A172 (cell line): ENCODE measurements at regions not wholly inside any gene's neighbourhood (a gene's known extent, or its start where the extent isn't known, plus 50 kb on each side); places are given as distances from the start of the nearest gene placed in this dataset.

Source experiments
- DNase-seq: peaks from one replicate; pipeline ENCODE4 v3.0.0-alpha.2; 2015; ENCODE audit warnings: low spot score

DNA sequence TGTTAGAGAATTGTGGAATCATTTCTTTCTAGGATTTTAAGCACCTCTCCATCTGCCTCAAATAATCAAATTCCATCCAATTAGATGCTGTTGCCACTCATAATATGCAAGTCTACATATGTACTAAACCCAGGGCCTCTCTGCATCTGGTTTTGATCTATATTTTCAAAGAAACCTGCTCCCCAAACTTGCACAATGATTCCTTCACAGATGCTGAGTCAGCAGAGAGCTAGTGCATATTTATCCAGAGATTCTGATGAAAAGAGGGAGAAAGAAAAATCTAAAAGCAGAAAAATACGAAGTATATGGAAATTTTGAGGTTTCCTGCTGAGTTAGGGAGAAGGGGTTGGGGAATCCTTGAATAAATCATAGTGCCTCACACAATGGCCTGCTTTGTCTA lies 235.1 kb upstream of the RBFOX1 start:
- no peak for DNase-seq

DNA sequence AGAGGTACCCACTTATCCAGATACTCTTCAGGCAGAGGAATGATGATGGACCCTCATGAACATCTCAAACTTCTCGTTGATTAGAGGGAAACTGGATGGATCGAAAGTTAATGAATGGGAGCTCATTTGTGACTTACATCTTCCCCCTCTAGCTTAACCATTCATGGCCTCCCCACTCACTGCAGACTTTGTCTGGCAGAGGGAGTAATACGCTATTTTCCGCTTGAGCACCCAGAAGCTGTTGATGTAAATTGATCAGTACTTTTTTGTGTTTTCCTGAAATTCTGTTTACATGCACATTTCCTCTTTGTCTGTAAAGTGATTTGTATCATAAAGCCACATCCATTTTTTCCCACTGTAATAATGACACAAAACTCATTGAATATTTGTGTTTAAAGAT lies 239.1 kb upstream of the RBFOX1 start:
- DNase-seq, result no peak

- no peak for DNase-seq
Observed at GRCh38 chr16:7090628-7091115, 242.0 kb upstream of the RBFOX1 start.

DNA sequence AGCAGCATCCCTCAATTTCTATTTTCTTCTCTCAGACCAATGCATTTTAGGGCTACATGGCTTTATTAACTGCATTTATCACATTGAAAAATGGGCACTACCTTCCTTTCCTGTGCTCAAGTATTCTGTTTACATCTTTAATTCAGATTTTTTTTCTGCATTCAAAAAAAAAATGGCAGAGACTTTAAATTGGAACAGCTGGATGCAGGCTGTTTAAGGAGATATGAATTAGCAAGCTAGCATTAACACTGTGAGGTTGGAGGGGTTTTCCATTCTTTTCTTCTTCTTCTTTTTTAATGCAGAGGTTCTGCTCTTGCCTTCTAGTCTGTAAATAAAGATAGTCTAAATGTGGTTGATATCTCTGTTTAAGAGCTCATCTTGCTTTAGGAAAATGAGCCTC lies 242.9 kb upstream of the RBFOX1 start:
- DNase-seq, result no peak

DNA sequence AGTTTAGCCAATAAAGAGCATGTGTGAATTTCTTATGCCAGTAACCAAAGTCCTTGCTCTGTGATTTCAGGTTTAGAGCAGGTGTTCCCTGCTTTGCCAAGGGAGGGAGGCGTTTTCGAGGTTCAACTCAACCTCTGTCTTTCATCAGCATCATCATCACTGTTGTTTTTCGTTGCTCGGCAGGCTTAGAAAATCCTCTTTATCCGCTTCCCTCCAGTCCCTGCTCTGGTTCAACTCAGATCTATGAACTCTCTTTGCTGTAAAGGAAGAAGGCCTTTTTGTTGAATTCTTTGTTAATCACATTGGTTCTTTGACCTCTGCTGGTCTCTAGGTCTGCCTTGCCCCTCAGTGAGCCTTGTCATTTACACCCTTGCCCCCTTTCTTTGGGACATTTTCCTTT lies 243.9 kb upstream of the RBFOX1 start:
- DNase-seq, result no peak

GRCh38 chr16:7086822-7087616 lies 245.6 kb upstream of the RBFOX1 start:
- no peak for DNase-seq

DNA sequence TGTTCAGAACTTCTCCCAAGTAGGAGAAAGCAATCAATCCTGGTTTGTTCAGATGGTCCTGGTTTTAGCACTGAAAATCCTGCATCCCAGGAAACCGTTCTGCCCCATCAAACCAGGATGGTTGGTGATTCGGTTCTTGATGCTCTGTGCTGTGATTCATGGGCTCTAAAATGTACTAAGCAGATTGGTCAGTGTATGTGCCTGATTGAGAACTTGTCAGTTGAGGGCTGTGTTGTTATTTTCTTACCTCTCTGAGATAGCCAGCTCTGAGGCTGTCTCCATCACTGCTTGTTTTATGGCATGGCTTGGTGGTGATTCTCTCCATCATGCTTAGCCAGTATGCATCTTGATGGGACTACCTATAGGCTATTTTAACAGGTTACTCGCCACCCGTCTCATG lies 246.9 kb upstream of the RBFOX1 start:
- no peak for DNase-seq

- DNase-seq, result no peak
Observed at GRCh38 chr16:7083096-7083495, 249.5 kb upstream of the RBFOX1 start.

DNA sequence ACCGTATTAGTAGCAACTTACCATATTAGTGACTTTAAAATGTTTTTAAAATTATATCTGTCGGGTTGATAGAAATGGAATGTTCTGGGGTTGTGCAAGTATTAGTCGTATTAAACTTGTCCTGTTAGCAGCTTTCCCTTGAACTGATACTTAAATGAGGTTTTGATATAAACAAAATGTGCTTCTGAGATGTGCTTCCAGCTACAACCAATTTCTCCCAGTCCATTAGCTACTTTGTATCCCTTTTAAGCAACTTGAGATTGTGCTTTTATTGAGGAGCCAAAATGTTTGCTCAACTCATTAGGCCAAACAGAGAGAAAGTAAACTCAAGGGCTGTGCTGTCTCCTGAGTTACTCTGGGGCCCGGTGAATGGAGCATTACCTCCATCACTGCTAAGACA lies 255.0 kb upstream of the RBFOX1 start:
- no peak for DNase-seq

- no peak for DNase-seq
Observed at GRCh38 chr16:7074715-7075114, 257.9 kb upstream of the RBFOX1 start.

DNA sequence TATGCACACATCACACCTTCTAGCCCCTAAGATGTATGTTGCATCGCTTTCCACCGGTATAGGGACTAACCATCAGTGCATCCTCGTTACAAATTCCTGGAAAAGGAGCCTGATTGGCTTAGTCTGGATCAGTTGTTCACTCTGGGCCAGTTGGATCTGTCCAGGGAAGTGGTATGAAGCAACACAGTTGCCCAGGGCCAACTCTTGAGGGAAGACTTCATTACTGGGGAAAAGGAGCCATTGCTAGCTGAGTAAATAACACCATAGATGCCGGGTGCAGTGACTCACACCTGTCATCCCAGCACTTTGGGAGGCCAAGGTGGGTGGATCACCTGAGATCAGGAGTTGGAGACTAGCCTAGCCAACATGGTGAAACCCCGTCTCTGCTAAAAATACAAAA lies 275.2 kb upstream of the RBFOX1 start:
- no peak for DNase-seq

GRCh38 chr16:7055443-7055842 lies 277.2 kb upstream of the RBFOX1 start:
- DNase-seq, result no peak

DNA sequence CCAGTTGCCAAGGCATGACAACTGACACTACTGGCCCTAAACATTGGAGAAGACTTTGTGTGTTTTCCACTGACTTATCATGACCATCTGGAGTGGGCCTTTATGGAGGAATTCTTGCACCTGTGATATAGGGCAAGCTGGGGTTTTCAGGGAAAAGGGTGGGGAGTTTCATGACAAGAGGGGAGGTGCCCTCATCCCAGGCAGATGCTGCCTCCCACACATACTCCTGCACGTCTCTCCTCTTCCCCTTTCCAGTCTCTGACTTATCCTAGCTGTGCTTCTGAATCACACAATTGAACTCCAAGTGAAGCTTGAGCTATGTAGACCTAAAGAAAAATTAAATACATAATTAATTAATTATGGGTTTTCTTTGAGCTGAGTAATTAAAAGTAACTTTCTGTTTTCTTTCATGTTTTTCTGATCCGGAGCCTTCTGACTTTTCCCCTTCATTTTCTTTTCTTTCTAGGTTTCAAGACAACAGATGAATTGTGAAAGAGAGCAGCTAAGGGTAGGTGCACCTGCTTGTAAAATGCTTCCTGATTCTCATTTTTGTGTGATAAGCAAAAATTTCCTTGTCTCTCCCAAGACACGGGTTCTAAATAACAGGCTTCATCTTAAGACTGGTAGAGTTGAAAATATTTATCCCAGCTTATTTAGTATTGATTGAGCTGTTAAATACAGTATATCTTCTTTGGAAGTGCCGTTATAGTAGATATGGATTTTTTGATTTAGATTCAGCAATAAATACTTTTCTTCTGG lies 280.9 kb upstream of the RBFOX1 start:
- DNase-seq, result no peak

DNA sequence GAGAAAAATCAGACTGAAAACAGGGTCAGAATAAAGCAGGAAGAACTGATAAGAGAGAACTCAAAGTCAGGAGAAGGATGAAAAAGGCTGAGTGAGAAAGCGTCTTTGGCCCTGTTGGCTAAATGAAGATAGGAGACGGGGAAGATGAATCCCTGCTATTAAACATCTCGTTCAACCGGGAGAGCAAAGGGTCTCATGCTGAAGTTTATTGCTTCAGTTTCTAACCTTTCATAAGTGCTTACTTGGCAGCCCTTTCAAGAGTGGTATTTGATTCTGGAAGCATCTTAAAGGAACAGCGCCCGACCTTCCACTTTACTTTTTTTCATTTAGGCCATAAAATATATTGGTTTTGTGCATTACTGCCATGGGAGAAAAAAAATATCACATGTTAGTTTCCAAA lies 288.3 kb upstream of the RBFOX1 start:
- no peak for DNase-seq

DNA sequence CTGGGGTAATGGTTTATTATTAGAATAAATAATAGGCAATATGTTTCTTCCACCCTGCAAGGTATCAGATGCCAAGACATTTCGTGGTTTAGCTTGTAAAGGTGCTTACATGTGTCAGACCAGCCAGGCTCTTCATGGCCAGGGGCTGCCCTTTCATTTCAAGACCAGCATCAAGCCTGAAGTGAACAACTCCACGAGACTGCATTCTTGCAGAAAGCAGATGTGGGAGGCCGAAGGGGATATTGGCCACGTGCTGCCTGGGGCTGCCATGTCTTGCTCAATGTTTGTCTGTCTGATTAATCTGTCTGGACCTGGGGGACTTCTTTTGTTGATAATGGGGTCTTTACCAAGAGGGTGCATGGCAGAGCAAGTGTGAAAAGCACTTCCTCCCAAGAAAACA lies 294.2 kb upstream of the RBFOX1 start:
- no peak for DNase-seq

DNA sequence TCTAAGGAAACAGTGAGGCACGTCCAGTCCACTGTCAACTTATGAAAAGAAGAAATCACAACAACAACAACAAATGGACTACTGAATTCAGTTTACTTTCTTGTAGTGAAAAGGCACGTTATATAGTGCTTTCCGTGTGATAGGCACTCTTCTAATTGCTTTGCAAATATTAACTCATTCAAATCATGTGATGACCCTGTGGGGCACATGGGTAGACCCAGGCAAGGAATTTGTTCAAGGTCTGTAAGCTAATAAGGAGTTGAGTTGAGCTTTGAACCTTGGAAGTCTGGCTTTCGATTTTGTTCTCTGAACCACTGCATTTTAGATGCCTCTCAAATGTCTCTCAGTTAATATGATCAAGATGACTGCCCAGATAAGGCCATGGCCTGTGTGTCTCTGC lies 295.1 kb upstream of the RBFOX1 start:
- DNase-seq, result no peak

DNA sequence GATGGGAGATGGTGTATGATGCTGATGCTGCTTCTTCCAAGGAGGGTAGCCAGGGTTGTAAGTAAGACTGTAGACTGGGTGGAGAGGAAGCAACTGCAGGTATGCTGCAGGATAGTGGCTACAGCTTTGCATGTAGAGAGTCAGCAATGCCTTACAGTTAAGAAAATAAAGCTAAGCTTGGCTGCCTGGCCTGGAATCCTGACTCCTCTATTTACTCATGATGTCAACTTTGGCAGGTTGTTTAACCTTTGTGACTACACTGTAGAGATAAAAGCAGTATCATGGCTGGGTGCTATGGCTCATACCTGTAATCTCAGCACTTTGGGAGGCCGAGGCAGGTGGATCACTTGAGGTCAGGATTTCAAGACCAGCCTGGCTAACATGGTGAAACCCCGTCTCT lies 301.6 kb upstream of the RBFOX1 start:
- DNase-seq, result no peak

DNA sequence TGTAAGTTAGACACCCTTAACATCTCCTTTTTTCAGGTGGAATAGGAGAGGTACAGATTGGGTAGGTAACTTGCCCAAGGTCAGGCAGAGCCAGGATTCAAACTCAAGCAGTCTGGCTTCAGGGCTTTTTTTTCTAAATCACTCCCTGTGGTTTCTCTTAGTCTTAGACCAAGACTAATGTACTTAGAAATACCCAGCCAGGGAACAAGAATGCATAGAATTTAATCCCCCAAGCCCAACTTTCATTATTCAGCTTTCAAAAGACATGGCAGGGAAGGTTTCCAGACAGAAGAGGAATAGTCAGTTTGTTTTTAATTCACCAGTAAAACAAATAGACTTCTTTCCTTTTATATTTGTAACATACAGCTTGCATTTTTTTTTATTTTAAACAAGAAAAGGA lies 305.2 kb upstream of the RBFOX1 start:
- no peak for DNase-seq

DNA sequence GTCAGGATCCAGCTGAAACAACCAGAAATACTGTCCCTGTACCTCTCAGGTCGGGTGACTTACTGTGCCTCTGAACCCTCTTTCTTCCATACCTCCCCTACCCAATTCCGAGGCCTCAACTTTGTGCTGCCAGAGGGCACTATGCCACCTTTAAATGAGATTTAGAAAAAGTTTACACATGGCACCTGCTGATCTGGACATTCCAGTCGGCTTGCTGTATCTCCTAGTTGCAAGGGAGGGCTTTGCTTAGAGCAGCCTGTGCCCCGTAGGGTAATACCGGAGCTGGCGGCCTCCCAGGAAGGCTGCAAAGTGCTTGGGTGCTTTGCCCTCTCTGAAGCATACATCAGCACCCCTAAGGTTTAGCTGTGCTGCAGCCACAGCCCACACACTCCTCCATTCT lies 306.0 kb upstream of the RBFOX1 start:
- DNase-seq, result no peak

DNA sequence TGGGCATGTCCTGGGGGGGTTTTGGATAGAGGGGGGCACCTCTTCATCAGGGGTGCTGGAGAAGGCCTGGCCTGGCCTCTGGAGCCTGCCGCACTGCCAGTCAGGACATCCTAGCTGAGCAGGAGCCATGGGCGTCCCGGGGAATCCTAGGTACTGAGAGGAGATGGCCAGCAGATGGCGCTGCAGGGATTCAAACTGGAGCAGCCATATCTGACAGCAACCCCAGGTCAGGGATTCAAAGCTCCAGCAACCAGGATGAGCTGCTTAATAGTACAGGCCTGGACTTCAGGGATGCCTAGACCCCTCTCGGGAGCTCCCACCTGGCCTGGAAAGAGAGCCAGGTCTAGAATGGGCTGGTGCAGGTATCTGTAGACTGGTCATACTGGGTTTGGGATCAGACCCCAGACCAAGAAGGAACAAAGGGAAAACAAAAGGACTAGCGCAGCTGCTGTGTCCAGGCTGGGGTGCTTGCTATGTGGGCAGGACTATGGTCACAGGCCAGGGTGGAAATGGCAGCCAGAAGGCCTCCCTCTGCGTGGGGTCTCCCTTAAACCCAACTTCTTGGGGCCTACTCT lies 306.9 kb upstream of the RBFOX1 start:
- peak; percentile 27 for DNase-seq

DNA sequence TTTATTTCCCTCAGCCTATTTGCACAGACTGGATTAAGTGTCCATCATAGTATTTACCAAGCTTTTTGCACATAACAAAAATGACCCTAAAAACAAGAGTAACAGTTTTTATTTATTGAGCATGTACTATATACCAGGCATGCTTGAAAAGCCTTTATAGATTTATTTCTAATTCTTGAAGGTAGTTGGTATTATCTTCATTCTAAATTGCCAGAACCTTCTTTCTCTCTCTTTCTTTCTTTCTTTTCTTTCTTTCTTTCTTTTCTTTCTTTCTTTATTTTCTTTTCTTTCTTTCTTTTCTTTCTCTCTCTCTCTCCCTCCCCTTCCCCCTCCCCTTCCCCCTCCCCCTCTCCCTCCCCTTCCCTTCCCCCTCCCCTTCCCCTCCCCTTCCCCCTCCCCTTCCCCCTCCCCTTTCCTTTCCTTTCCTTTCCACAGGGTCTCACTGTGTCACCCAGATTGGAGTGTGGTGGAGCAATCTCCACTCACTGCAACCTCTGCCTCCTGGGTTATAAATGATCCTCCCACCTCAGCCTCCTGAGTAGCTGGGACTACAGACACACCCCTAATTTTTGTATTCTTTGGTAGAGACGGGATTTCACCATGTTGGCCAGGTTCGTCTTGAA lies 310.9 kb upstream of the RBFOX1 start:
- DNase-seq, result no peak

DNA sequence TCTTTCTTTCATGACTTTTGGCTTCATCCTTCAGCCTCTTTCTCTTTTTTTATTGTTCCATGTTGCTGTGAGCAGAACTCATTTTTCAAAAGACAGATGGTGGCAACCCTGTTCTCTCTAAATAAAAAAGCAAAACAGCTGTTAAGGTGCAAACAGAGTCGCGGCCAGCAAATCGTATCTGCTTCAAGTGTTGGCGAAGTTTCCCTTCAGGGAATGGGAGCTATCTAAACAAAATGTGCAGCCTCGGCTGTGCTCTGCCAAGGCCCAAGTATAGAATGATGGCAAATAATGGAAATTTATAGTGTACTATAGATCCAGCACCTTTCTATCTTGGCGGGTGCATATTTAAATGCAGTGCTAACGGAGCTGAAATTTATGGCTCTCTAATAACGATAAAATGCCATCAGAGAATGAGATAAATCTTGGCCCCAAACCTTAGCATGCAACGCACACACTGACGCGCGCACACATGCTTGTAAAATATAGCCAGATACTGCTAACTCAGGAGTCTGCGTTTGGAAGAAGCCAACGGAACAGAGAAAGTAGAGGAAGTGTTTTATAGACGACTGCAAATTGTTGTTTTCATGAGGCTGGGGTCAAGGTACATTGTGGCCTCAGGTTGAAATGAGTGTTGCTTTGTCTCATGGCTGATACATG lies 315.5 kb upstream of the RBFOX1 start:
- no peak for DNase-seq
